ENCODE measurements at regions not wholly inside any gene's neighbourhood (a gene's known extent, or its start where the extent isn't known, plus 50 kb on each side); places are given as distances from the start of the nearest gene placed in this dataset.

GRCh38 chr18:27428120-27428519 lies 243.0 kb upstream of the CHST9 start:
- TF ChIP-seq EZH2 (IDR thresholded peaks at IDR 0.05; ENCODE audit: borderline replicate concordance, low read depth, low read length, severe bottlenecking) (no peak), CTCF (IDR thresholded peaks at IDR 0.05; ENCODE audit: extremely low read depth in 1 of 2, insufficient read depth in 1 of 2, low read depth in 1 of 2, low read length in 2 of 2) (no peak), POLR2A (IDR thresholded peaks at IDR 0.05; ENCODE audit: low read depth, low read length) (no peak), POLR2AphosphoS5 (IDR thresholded peaks at IDR 0.05; ENCODE audit: insufficient read depth, low read depth, low read length) (no peak), MYC (IDR thresholded peaks at IDR 0.05; ENCODE audit: low read depth, low read length) (no peak), JUN (IDR thresholded peaks at IDR 0.05; ENCODE audit: borderline replicate concordance, insufficient read depth, insufficient read length, low read depth) (no peak), MAX (IDR thresholded peaks at IDR 0.05; ENCODE audit: insufficient read depth, insufficient read length) (no peak), GATA2 (IDR thresholded peaks at IDR 0.05; ENCODE audit: insufficient read depth, insufficient read length, low read depth, low read length) (no peak), FOS (IDR thresholded peaks at IDR 0.05; ENCODE audit: borderline replicate concordance, insufficient read depth, low read length) (no peak)
